ENCODE measurements at regions not wholly inside any gene's neighbourhood (a gene's known extent, or its start where the extent isn't known, plus 50 kb on each side); places are given as distances from the start of the nearest gene placed in this dataset.

DNA sequence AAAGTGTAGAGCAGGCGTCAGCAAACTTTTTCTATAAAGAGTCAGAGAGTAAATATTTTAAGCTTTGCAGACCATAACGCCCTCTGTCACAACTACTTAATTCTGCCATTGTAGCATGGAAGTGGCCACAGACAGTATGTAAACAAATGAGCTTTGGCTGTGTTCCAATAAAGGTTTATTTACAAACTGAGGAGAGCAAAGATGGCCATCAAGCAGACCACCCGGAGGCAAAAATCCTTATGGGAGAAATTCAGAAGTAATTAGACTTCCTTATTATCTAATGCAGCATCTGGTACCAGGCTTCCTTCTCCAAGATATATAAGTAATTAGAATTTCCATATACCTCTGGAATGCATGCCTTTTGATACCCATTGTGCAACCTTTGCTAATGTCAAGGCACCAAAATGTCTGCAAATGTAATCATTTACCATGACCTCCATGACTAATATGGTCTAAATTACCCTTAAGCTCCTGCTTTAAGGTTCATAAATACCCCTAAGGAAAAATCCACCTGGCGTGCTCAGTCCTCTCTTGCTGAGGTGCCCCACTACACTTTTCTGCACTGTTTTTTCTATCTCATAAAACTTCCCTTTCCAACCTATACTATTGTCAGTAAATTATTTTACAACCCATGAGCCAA is 377.8 kb downstream of the MATN1 start:
- no peak for DNase-seq

GRCh38 chr1:30343562-30343961 is 379.8 kb downstream of the MATN1 start:
- no peak for DNase-seq

- DNase-seq = no peak
These were observed 380.7 kb downstream of the MATN1 start for GRCh38 chr1:30342535-30343141.

- no peak for DNase-seq
These were observed 382.5 kb downstream of the MATN1 start for GRCh38 chr1:30340934-30341333.

GRCh38 chr1:30339866-30340265 is 383.5 kb downstream of the MATN1 start:
- no peak for DNase-seq

- no peak for DNase-seq
These were observed 384.6 kb downstream of the MATN1 start for GRCh38 chr1:30338765-30339164.

GRCh38 chr1:30337324-30337620 is 386.1 kb downstream of the MATN1 start:
- no peak for DNase-seq

DNA sequence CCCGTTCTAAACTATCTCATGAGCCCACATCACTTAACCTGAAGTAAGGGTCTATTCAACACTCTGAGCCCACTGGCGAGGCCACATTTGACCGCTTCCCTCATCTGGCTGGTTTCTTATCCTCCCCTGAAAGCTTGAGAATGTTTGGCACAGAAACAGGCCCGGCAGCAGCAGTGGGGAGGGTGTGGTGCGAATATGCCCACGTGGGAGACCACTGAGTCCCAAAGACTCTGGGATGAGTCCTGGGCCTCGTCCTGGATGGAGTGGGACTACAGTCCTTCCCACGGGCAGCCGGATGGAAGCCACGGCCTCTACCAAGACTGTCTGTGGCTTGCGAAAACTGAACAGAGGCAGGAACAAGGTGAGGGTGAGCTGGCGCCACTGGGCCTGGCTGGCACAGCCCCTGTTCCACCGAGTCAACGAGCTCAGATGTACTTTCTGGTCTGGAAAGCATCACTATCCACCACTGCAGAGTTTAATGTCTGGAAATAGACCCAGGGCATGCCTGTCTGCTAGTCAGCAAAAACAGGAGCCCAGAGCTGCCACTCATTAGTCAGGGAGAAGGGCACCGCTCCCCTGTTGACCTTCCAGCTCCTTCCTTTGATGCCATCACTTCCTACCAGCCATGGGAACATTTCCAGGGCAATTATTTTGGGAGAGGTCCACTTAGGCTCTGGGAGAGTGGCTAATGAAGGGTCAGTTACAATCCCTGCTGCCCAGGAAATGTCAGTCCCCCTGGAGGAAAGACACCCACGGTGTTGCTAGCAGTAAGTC is 386.6 kb downstream of the MATN1 start:
- no peak for DNase-seq

DNA sequence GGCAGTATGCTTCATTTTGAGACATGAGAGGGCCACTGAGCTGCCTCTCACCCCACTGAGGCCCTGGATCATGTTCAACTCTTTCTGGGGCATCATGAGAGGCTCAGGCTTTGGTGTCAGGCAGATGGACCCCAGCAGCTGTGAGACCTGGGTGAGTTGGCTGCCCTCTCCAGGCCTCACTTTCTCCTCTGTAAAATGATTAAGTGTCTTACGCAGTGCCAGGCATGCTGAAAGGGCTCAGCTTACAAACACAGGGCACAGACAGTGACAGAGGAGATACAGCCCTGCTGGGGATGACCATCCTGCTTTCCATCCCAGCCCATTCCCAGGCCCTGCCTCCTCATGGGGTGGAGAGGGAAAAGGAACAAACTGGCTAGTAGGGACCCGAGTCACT is 387.4 kb downstream of the MATN1 start:
- DNase-seq = no peak

DNA sequence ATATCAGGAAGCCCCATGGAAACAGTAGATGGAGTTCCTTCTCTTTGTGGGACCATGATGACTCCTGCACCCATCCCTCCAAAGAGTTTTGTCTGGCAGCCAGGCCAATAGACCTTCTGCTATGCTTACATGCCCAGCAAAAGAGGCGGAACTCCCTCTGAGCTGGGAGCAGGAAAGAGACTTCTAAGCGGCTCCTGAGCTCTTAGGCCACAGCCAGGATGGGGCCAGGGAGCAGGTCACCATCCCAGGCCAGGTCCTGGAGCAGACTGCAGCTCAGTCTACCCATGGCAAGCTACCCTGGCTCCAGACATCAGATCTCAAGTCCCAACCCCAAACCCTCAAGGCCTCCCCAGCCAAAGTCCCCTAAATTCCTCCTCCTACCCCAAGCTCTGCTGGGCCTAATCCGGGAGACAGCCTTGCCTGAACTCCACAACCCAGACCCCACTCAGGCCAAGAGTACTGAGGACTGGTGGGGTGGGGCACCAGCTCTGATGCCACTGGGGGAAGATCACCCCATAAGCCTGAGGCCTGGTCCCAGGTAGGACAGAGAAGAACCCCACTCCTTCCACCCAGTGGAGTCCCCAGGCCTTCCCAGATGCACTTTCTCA is 387.9 kb downstream of the MATN1 start:
- DNase-seq = no peak

DNA sequence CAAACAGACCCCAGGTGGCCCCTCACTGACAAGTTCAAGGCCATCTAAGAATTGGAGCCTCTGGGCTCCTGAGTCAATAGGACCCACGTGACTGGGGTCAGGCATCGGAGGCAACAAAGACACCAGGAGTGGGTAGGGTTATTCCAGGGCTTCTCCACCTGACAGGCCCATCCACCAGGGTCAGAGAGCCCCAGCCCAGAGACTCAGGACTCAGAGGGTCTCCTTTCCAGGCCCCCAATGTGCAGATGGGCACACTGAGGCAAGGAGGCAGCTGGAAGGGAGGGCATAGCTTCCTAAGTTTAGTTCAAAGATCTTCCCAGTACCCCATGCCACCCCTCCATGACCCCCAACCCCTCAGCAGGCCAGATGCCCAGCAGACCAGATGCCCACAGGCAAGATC is 388.6 kb downstream of the MATN1 start:
- DNase-seq = no peak

DNA sequence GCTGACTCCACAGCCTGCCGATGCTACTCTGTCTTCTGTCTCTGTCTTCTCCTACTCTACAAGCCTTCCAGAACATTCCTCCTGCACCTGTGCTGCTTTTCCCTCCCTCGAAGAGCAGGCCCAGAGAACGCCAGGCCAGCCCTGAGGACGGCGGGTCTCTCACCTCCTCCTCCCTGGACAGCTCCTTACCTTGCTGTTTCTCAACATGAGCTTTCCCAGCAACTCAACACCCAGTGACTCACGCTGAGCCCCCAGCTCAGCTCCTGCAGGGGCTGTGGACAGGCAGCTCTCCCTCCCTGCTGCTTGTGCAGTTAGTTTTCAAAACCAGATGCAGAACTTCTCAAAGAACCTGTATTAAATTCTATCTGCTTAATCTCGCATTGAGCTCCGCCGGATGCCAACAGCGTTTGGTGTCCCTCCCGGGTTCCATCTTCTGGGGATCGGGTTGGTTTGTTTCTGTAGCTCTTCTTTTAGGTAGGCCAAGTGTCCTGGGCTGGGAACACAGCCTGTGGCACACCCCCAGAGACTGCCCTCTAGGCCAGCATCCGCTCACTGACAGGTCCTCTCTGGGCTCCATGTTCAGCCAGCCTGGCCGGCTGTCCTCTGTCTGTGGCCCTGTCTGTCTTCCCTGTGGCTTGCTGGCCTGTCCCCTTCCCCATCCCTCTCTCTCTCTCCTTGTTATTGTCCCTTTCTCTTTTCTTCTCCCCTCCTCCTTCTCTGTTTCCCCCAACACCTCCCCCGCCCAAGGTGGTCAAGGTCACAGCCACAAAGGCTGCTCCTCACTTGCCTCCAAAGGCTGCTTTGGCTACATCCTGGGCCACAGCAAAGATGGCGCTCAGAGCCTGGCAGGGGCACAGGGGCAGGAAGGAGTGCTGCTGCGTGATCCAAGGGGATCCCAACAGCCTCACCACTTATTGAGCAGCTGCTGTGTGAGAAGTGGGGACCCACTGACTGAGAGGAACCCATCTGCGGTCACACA is 391.0 kb downstream of the MATN1 start:
- DNase-seq = no peak

DNA sequence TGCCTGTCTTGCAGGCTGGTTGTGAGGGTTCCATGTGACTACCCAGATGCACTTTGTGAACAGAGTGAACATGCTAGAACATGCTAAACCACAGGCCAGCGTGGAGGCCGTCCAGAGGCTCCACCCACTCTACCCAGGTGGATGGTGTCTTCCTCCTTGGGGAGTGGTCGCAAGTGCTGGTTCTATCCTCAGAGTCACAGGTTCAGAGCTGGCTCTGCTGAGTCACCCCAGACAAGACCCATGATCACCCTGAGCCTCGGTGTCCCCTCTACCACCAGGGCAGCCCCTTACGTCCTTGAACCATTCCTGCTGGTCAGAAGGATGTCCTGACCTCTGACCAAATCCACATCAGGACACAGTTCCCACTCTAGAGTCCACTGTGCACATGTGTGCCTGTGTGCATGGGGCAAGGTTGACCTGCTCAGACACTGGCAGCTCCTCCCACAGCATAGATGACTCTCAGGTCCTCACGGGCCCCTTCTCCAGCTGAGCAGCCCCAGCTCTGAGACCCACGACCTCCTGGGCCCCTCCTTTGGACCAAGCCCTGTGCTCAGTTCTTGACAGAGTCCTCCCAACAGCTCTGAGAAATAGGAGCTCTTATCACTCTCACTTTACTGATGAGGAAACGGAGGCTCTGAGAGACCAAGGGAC is 391.8 kb downstream of the MATN1 start:
- DNase-seq = no peak

- no peak for DNase-seq
These were observed 392.7 kb downstream of the MATN1 start for GRCh38 chr1:30330644-30331043.

- DNase-seq = no peak
These were observed 393.4 kb downstream of the MATN1 start for GRCh38 chr1:30329802-30330557.

DNA sequence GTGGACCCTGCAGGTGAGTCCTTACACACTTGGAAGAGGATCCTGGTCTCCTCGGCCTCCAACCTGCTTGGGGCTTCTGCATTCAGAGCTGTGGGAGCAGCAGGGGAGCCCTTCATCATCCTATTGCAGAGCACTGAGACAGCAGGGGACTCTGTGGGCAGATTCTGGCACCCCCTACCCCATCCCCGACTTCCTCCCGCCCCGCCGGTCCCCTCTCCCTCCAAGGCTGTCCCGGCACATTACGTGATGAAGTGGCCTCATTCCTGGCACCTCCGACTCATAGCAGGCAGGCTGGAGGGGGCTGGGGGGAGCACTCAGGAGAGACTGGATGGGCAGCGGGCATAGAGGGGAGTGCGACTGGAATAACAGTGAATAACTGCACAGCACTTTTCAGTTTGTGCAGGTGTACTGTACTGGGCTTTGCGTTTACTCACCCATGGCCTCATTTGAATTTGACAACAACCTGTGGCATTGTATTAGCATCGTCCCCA is 394.1 kb downstream of the MATN1 start:
- DNase-seq = no peak

DNA sequence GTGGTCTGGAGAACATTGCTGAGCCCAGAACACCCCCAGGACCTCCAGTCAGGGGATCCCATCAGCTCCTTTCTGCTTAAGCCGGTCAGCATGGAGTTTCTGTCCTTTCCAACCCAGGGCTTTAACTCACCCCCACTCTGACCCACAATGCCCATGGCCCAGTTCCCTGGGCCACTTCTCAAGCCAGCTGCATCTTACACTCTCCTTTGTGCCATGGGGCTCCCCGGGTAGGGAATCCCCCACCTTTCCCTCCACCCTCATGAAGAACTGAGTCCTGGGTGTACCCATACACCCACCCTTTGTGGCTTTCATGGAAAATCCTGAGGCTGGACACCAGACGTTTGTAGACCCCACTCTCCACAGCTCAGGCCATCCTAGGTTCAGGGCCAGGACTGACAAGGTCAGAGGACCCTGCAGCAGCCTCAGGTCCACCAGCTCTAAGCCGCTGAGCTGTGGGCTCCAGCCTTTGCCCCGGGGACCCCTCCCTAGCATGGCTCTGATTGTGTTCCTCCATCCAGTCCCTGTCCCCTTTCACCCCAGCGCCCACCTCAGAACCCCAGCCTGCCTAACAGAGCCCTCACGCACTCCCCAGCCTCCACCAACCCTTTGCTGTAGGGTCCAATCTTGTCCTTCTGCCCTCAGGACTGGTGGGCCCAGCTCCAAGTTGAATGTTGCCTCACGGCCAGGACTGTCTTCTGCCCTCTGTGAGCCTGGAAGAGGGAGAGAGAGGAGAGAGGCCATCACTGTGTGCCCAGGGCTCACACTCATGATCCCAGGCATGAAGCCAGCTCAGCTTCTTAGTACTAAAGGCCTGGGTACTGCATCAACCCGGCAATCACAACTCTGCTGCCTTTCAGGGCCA is 394.8 kb downstream of the MATN1 start:
- DNase-seq = no peak

- no peak for DNase-seq
These were observed 395.4 kb downstream of the MATN1 start for GRCh38 chr1:30328100-30328370.

DNA sequence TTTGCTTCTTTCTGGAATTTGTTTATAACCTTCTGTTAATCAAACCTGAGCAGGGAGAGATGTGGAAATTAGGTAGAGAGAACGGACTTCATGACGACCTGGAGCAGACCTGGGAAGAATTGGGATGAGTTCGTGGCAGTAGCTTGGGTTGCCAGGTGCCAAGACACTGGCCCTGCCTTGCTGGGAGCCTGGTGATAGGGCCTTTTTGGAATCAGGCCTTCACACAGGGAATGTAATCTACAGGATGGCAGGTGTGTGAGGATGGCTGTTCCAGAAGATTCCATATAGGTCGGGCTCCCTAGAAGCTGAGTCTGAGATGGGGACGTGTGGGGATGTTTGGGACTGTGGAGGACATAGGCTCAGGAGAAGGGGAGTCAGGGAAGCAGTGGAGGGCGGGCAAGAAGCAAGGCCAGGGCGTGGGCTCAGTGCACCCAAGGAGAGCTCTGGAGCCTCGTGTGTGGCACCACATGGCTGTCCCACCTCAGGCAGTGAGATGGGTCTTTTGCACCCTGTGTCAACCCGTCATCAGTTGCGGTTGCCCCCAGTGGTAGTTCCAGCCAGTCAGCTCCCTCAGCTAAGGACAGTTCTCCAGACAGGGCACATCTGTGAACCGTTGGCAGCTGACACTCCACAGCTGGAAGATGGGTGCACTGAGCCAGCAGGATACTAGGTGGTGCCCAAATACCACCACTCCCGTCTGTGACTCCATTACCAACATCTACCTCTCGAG is 395.9 kb downstream of the MATN1 start:
- DNase-seq = no peak

GRCh38 chr1:30325999-30326398 is 397.4 kb downstream of the MATN1 start:
- no peak for DNase-seq
